Activated naive CD4-positive, alpha-beta T cell treated with anti-CD3 and anti-CD28 coated beads for 36 hours (primary cell): ENCODE measurements at regions not wholly inside any gene's neighbourhood (a gene's known extent, or its start where the extent isn't known, plus 50 kb on each side); places are given as distances from the start of the nearest gene placed in this dataset.

Experiments
- CTCF ChIA-PET: fragments of 350-600 bp; sonication (Branson Sonifier 250); formaldehyde crosslinking; loops from one replicate; lab custom pipeline; 2021; ENCODE audit warnings: antibody characterized with exemption; lab: Charles Lee
- DNase-seq: peaks from one replicate; pipeline ENCODE4 v3.0.0-alpha.2; 2020
- H3K27ac Mint-ChIP-seq: one replicate; pipeline ENCODE4 v1.8.0; 2021; ENCODE audit warnings: mild to moderate bottlenecking, mixed read lengths
- H3K27me3 Mint-ChIP-seq: one replicate; pipeline ENCODE4 v1.8.0; 2021; ENCODE audit warnings: low read depth, mixed read lengths
- H3K36me3 Mint-ChIP-seq: one replicate; pipeline ENCODE4 v1.8.0; 2021; ENCODE audit warnings: low read depth, mixed read lengths
- H3K4me1 Mint-ChIP-seq: one replicate; pipeline ENCODE4 v1.8.0; 2021; ENCODE audit warnings: low read depth, mixed read lengths
- H3K4me3 Mint-ChIP-seq: one replicate; pipeline ENCODE4 v1.8.0; 2021; ENCODE audit warnings: mild to moderate bottlenecking, moderate library complexity, mixed read lengths
- H3K9me3 Mint-ChIP-seq: one replicate; pipeline ENCODE4 v1.8.0; 2021; ENCODE audit warnings: mixed read lengths
- intact Hi-C: fragments of 100-400 bp; cut with micrococcal nuclease; formaldehyde crosslinking; loops from one replicate; pipeline ENCODE4 v1.15.1; 2023

- no peak overlapping the region for H3K4me3 Mint-ChIP-seq
- H3K36me3 Mint-ChIP-seq: no peaks in the 10 kb centered on the region
- no peak overlapping the region for H3K27ac Mint-ChIP-seq
- DNase-seq: no peak
- CTCF ChIA-PET: no interaction called here
- no peaks in the 10 kb centered on the region for H3K4me1 Mint-ChIP-seq
- no peaks in the 10 kb centered on the region for H3K27me3 Mint-ChIP-seq
- peaks cover 2% of the 10 kb centered on the region for H3K9me3 Mint-ChIP-seq
- intact Hi-C loops: no loop called here
These were observed 405.2 kb upstream of the IRX1 start for GRCh38 chr5:3190433-3190832.

GRCh38 chr5:3187771-3188425 is 407.7 kb upstream of the IRX1 start:
- H3K36me3 Mint-ChIP-seq: no peaks in the 10 kb centered on the region
- intact Hi-C loops: no loop called here
- H3K9me3 Mint-ChIP-seq: peaks cover 2% of the 10 kb centered on the region
- H3K27me3 Mint-ChIP-seq: no peaks in the 10 kb centered on the region
- CTCF ChIA-PET: no interaction called here
- no peaks in the 10 kb centered on the region for H3K4me1 Mint-ChIP-seq
- DNase-seq: no peak
- no peak overlapping the region for H3K27ac Mint-ChIP-seq
- H3K4me3 Mint-ChIP-seq: no peak overlapping the region

- Mint-ChIP-seq H3K9me3 (peaks cover 2% of the 10 kb centered on the region), H3K4me3 (no peak overlapping the region), H3K36me3 (no peaks in the 10 kb centered on the region), H3K4me1 (no peaks in the 10 kb centered on the region), H3K27me3 (no peaks in the 10 kb centered on the region), H3K27ac (no peak overlapping the region)
- intact Hi-C loops: no loop called here
- CTCF ChIA-PET: no interaction called here
- DNase-seq: no peak
These were observed 408.8 kb upstream of the IRX1 start for GRCh38 chr5:3186736-3187405.

GRCh38 chr5:3186156-3186555 is 409.5 kb upstream of the IRX1 start:
- intact Hi-C loops: no loop called here
- Mint-ChIP-seq H3K27me3 (no peaks in the 10 kb centered on the region), H3K4me1 (no peaks in the 10 kb centered on the region), H3K9me3 (peaks cover 2% of the 10 kb centered on the region), H3K4me3 (no peak overlapping the region), H3K27ac (no peak overlapping the region), H3K36me3 (no peaks in the 10 kb centered on the region)
- CTCF ChIA-PET: no interaction called here
- DNase-seq: no peak

GRCh38 chr5:3185488-3185887 is 410.1 kb upstream of the IRX1 start:
- CTCF ChIA-PET: no interaction called here
- intact Hi-C loops: no loop called here
- no peak overlapping the region for H3K27ac Mint-ChIP-seq
- no peaks in the 10 kb centered on the region for H3K27me3 Mint-ChIP-seq
- no peaks in the 10 kb centered on the region for H3K36me3 Mint-ChIP-seq
- H3K4me3 Mint-ChIP-seq: no peak overlapping the region
- H3K9me3 Mint-ChIP-seq: no peaks in the 10 kb centered on the region
- H3K4me1 Mint-ChIP-seq: no peaks in the 10 kb centered on the region
- DNase-seq: no peak

DNA sequence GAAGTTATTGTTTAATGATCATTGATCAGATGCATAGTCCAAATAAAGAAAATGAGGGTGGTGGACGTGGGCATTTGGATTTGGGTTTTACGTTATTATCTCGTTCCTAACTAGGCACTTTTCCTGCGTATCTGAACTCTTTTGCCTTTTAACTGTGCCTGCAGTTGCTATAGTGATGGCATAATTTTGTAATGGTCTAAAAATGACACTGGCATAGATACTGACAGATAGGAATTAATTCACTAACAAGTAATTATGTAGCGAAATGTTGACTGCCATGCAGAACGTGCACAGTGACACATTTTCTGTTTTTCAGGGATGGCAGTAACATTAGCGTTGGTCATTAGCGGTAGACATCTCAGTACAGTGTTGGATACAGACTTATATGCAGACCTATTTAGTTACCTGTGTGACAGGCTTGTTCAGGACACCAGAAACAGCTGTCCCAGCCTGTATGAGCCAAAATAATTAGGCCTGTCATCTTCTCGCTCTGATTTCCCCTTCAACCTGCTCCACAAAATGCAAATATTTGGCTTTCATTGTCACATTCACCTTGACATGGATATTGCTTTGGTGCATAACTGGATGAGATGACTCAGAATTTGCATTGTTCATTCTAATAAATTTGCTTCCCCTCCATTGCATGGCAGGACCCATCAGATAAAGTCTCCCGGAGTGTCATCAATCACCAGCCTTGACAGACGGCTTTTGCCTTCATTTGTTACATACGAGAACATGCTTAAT is 413.3 kb upstream of the IRX1 start:
- H3K27me3 Mint-ChIP-seq: no peaks in the 10 kb centered on the region
- no peak overlapping the region for H3K4me3 Mint-ChIP-seq
- no peaks in the 10 kb centered on the region for H3K36me3 Mint-ChIP-seq
- intact Hi-C loops: no loop called here
- H3K4me1 Mint-ChIP-seq: no peaks in the 10 kb centered on the region
- CTCF ChIA-PET: no interaction called here
- no peaks in the 10 kb centered on the region for H3K9me3 Mint-ChIP-seq
- H3K27ac Mint-ChIP-seq: no peak overlapping the region
- no peak for DNase-seq

- no peaks in the 10 kb centered on the region for H3K4me1 Mint-ChIP-seq
- CTCF ChIA-PET: no interaction called here
- no peak overlapping the region for H3K27ac Mint-ChIP-seq
- no peaks in the 10 kb centered on the region for H3K9me3 Mint-ChIP-seq
- no peak for DNase-seq
- H3K4me3 Mint-ChIP-seq: no peak overlapping the region
- intact Hi-C loops: no loop called here
- no peaks in the 10 kb centered on the region for H3K36me3 Mint-ChIP-seq
- H3K27me3 Mint-ChIP-seq: no peaks in the 10 kb centered on the region
These were observed 414.0 kb upstream of the IRX1 start for GRCh38 chr5:3181671-3182070.

GRCh38 chr5:3180636-3181035 is 415.0 kb upstream of the IRX1 start:
- DNase-seq: no peak
- intact Hi-C loops: no loop called here
- no peak overlapping the region for H3K27ac Mint-ChIP-seq
- H3K9me3 Mint-ChIP-seq: no peaks in the 10 kb centered on the region
- no peak overlapping the region for H3K4me3 Mint-ChIP-seq
- peaks cover 2% of the 10 kb centered on the region for H3K27me3 Mint-ChIP-seq
- H3K4me1 Mint-ChIP-seq: no peaks in the 10 kb centered on the region
- no peaks in the 10 kb centered on the region for H3K36me3 Mint-ChIP-seq
- CTCF ChIA-PET: no interaction called here

DNA sequence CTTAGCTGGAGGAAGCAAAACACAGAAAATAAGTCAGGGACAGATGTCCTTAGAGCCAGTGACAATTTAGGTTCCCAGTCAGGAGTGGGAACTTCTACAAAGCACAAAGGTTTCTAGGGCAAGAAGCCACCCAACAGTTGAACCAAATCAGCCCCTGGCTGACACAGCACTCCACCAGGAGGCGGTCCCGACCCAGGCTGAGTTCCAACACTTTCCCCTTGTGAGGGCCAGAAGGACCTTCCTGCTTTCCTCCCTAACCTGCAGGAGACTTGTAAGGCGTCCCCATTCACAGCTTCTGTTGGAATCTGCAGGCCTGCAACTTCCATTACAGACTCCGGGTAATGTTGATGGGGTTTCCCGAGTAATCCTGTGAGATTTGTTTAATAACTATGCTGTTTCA is 416.4 kb upstream of the IRX1 start:
- H3K27me3 Mint-ChIP-seq: peaks cover 2% of the 10 kb centered on the region
- no peak overlapping the region for H3K27ac Mint-ChIP-seq
- CTCF ChIA-PET: no interaction called here
- no peaks in the 10 kb centered on the region for H3K4me1 Mint-ChIP-seq
- no peaks in the 10 kb centered on the region for H3K36me3 Mint-ChIP-seq
- intact Hi-C loops: no loop called here
- H3K4me3 Mint-ChIP-seq: no peak overlapping the region
- H3K9me3 Mint-ChIP-seq: no peaks in the 10 kb centered on the region
- no peak for DNase-seq

DNA sequence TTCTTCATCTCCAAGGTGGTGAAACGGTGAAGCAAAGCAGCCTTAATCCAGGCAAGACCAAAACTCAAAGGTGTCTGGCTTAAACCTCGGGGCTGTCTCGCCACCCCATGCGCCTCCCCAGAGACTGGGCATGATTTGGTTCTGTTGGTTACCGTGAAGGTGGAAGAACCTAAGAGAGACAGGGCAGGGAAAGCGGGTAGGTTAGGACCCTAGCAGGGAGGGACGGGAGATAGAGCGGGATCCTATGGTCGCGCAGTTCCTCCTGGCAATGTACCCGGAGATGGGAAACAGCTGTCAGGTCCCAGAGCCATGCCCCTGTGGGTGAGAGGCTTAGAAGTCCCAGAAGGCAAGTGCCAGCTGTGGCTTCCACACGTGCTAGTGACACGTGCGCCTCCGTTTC is 418.3 kb upstream of the IRX1 start:
- Mint-ChIP-seq H3K4me3 (no peak overlapping the region), H3K27me3 (peaks cover 2% of the 10 kb centered on the region), H3K27ac (no peak overlapping the region), H3K4me1 (no peaks in the 10 kb centered on the region), H3K9me3 (no peaks in the 10 kb centered on the region), H3K36me3 (no peaks in the 10 kb centered on the region)
- CTCF ChIA-PET: no interaction called here
- DNase-seq: no peak
- intact Hi-C loops: no loop called here

DNA sequence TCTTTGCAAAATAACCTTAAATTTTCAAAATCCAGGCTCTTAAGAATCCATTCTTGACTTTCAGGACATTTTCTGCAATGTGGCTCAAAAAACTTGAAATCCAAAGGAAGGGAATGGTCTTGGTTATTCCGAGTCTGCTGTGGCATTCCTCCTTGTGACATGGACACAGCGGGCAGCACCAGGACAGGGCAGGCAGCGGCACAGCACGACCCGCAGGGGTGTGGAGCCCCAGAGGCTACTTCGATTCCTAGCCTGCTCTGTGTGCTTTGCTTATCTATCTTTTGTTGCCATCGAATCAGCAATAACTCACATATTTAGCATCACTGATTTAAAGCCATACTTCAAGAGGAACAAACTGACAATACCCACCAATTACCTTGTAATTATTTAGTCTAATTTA is 420.2 kb upstream of the IRX1 start:
- Mint-ChIP-seq H3K27me3 (peaks cover 2% of the 10 kb centered on the region), H3K4me1 (no peaks in the 10 kb centered on the region), H3K4me3 (no peak overlapping the region), H3K27ac (no peak overlapping the region), H3K36me3 (no peaks in the 10 kb centered on the region), H3K9me3 (no peaks in the 10 kb centered on the region)
- intact Hi-C loops: no loop called here
- CTCF ChIA-PET: no interaction called here
- no peak for DNase-seq

- Mint-ChIP-seq H3K4me1 (no peaks in the 10 kb centered on the region), H3K27ac (no peak overlapping the region), H3K27me3 (no peaks in the 10 kb centered on the region), H3K9me3 (peaks cover 16% of the 10 kb centered on the region), H3K36me3 (peaks cover 2% of the 10 kb centered on the region), H3K4me3 (no peak overlapping the region)
- CTCF ChIA-PET: no interaction called here
- intact Hi-C loops: no loop called here
- DNase-seq: no peak
These were observed 416.0 kb upstream of the IRX2 start for GRCh38 chr5:3167473-3167872.

DNA sequence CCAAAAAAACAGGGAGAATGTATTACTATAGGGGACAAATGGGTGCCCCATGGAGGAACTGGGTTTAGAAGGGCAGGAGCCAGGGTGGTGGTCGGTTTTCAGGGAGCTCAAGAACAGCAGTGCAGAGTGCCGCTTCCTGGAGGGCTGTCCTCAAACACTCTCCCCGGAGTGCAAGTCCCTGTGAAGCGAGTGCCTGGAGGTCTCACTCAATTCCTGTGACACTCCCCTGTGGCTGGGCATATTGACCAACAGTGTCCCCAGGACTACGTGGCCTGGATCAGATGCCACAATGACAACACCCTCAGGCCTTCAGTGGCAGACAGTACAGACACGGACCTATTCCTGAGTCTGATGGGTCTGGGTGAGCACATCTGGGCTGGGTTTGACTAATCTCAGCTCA is 412.1 kb upstream of the IRX2 start:
- no peak for DNase-seq
- H3K9me3 Mint-ChIP-seq: peaks cover 15% of the 10 kb centered on the region
- intact Hi-C loops: no loop called here
- no peaks in the 10 kb centered on the region for H3K4me1 Mint-ChIP-seq
- no peak overlapping the region for H3K4me3 Mint-ChIP-seq
- no peak overlapping the region for H3K27ac Mint-ChIP-seq
- H3K36me3 Mint-ChIP-seq: peaks cover 2% of the 10 kb centered on the region
- H3K27me3 Mint-ChIP-seq: peaks cover 2% of the 10 kb centered on the region
- CTCF ChIA-PET: no interaction called here
